Colonic mucosa (tissue), 4 donors: ENCODE measurements at regions not wholly inside any gene's neighbourhood (a gene's known extent, or its start where the extent isn't known, plus 50 kb on each side); places are given as distances from the start of the nearest gene placed in this dataset.

Experiments used
- DNase-seq: peaks from one replicate; pipeline ENCODE4 v3.0.0-alpha.2; 2020
- H3K27ac ChIP-seq: fragments of 200-600 bp; one replicate; pipeline ENCODE4 v1.8.0; 2021
- H3K27me3 ChIP-seq: fragments of 200-600 bp; one replicate; pipeline ENCODE4 v1.8.0; 2021
- H3K36me3 ChIP-seq: fragments of 200-600 bp; one replicate; pipeline ENCODE4 v1.8.0; 2021
- H3K4me1 ChIP-seq: fragments of 200-600 bp; one replicate; pipeline ENCODE4 v1.8.0; 2021; ENCODE audit warnings: mild to moderate bottlenecking
- H3K4me3 ChIP-seq: fragments of 200-600 bp; one replicate; pipeline ENCODE4 v1.8.0; 2021
- H3K9ac ChIP-seq, 2 donors: one replicate each; pipeline ENCODE4 v1.7.0; 2013; ENCODE audit warnings: control low read depth in 2 of 2, low read depth in 2 of 2, low read length in 2 of 2
- H3K9me3 ChIP-seq: fragments of 200-600 bp; one replicate; pipeline ENCODE4 v1.8.0; 2021
- CTCF ChIP-seq: fragments of 200-600 bp; IDR thresholded peaks from one replicate; pipeline ENCODE4 v1.8.0; 2022; ENCODE audit warnings: antibody characterized with exemption, mild to moderate bottlenecking
- intact Hi-C: fragments of 100-400 bp; cut with DNase I; formaldehyde crosslinking; loops from one replicate; pipeline ENCODE4 v1.14.1; 2022
- donor health status: healthy.
- donor health status: DM: no; HTN: no; CAD: no.
- donor health status: DM: no; HTN: no; CAD: no.

- Histone ChIP-seq H3K36me3 (no peaks in the 10 kb centered on the region), H3K27me3 (no peaks in the 10 kb centered on the region), H3K9me3 (no peaks in the 10 kb centered on the region), H3K4me3 (no peak overlapping the region), H3K27ac (no peak overlapping the region), H3K4me1 (no peaks in the 10 kb centered on the region), H3K9ac (no peak overlapping the region)
- intact Hi-C loops = no loop called here
- no peak for DNase-seq
- TF ChIP-seq CTCF = no peak
Measured at GRCh38 chr5:27612161-27612560, 573.8 kb upstream of the CDH9 start.

- Histone ChIP-seq H3K9ac (no peak overlapping the region), H3K36me3 (no peaks in the 10 kb centered on the region), H3K27ac (no peak overlapping the region), H3K4me1 (no peaks in the 10 kb centered on the region), H3K4me3 (no peak overlapping the region), H3K9me3 (no peaks in the 10 kb centered on the region), H3K27me3 (no peaks in the 10 kb centered on the region)
- no peak for DNase-seq
- no peak for TF ChIP-seq CTCF
- intact Hi-C loops = no loop called here
Measured at GRCh38 chr5:27608992-27609391, 570.6 kb upstream of the CDH9 start.

GRCh38 chr5:27598576-27598975, 560.2 kb upstream of the CDH9 start:
- H3K9me3 ChIP-seq = no peaks in the 10 kb centered on the region
- no peak overlapping the region for H3K9ac ChIP-seq
- no peaks in the 10 kb centered on the region for H3K36me3 ChIP-seq
- H3K4me3 ChIP-seq = no peak overlapping the region
- TF ChIP-seq CTCF = no peak
- no peak for DNase-seq
- no peaks in the 10 kb centered on the region for H3K27me3 ChIP-seq
- intact Hi-C loops = no loop called here
- H3K4me1 ChIP-seq = no peaks in the 10 kb centered on the region
- H3K27ac ChIP-seq = no peak overlapping the region

GRCh38 chr5:27594141-27594540, 555.8 kb upstream of the CDH9 start:
- no peak for DNase-seq
- no peak overlapping the region for H3K27ac ChIP-seq
- H3K9me3 ChIP-seq = no peaks in the 10 kb centered on the region
- no peak overlapping the region for H3K9ac ChIP-seq
- H3K36me3 ChIP-seq = no peaks in the 10 kb centered on the region
- intact Hi-C loops = no loop called here
- H3K4me1 ChIP-seq = no peaks in the 10 kb centered on the region
- no peaks in the 10 kb centered on the region for H3K27me3 ChIP-seq
- no peak for TF ChIP-seq CTCF
- H3K4me3 ChIP-seq = no peak overlapping the region

GRCh38 chr5:27592231-27592630, 553.8 kb upstream of the CDH9 start:
- H3K27ac ChIP-seq = no peak overlapping the region
- H3K9ac ChIP-seq = no peak overlapping the region
- H3K4me1 ChIP-seq = no peaks in the 10 kb centered on the region
- no peak for DNase-seq
- H3K36me3 ChIP-seq = no peaks in the 10 kb centered on the region
- no peak overlapping the region for H3K4me3 ChIP-seq
- no peaks in the 10 kb centered on the region for H3K27me3 ChIP-seq
- no peaks in the 10 kb centered on the region for H3K9me3 ChIP-seq
- intact Hi-C loops = no loop called here
- TF ChIP-seq CTCF = no peak

GRCh38 chr5:27590503-27590902, 552.1 kb upstream of the CDH9 start:
- H3K27me3 ChIP-seq = no peaks in the 10 kb centered on the region
- H3K27ac ChIP-seq = no peak overlapping the region
- H3K9me3 ChIP-seq = no peaks in the 10 kb centered on the region
- H3K36me3 ChIP-seq = no peaks in the 10 kb centered on the region
- intact Hi-C loops = no loop called here
- no peak overlapping the region for H3K9ac ChIP-seq
- DNase-seq = no peak
- H3K4me3 ChIP-seq = no peak overlapping the region
- TF ChIP-seq CTCF = no peak
- no peaks in the 10 kb centered on the region for H3K4me1 ChIP-seq
